Duodenal mucosa (tissue), 2 donors: ENCODE measurements at regions not wholly inside any gene's neighbourhood (a gene's known extent, or its start where the extent isn't known, plus 50 kb on each side); places are given as distances from the start of the nearest gene placed in this dataset.

Experiments used
- H3K27ac ChIP-seq: one replicate; pipeline ENCODE4 v1.7.0; 2013; ENCODE audit warnings: low read depth, low read length
- H3K27me3 ChIP-seq, 2 donors: one replicate each; pipeline ENCODE4 v1.7.0; 2013; ENCODE audit warnings: low read length in 2 of 2, control low read depth in 1 of 2; ENCODE audit not compliant: insufficient read depth in 2 of 2, control insufficient read depth in 1 of 2
- H3K36me3 ChIP-seq, 2 donors: one replicate each; pipeline ENCODE4 v1.7.0; 2013; ENCODE audit warnings: low read length in 2 of 2, control low read depth in 1 of 2; ENCODE audit not compliant: insufficient read depth in 2 of 2, control insufficient read depth in 1 of 2
- H3K4me1 ChIP-seq, 2 donors: one replicate each; pipeline ENCODE4 v1.7.0; 2013; ENCODE audit warnings: low read length in 2 of 2, control low read depth in 1 of 2; ENCODE audit not compliant: insufficient read depth in 2 of 2, control insufficient read depth in 1 of 2
- H3K4me3 ChIP-seq, 2 donors: one replicate each; pipeline ENCODE4 v1.7.0; 2013; ENCODE audit warnings: low read length in 2 of 2, low read depth in 1 of 2
- H3K9ac ChIP-seq, 2 donors: one replicate each; pipeline ENCODE4 v1.7.0; 2013; ENCODE audit warnings: low read length in 2 of 2, low read depth in 1 of 2
- H3K9me3 ChIP-seq, 2 donors: one replicate each; pipeline ENCODE4 v1.7.0; 2013; ENCODE audit warnings: low read length in 2 of 2, control low read depth in 1 of 2; ENCODE audit not compliant: control insufficient read depth in 1 of 2

DNA sequence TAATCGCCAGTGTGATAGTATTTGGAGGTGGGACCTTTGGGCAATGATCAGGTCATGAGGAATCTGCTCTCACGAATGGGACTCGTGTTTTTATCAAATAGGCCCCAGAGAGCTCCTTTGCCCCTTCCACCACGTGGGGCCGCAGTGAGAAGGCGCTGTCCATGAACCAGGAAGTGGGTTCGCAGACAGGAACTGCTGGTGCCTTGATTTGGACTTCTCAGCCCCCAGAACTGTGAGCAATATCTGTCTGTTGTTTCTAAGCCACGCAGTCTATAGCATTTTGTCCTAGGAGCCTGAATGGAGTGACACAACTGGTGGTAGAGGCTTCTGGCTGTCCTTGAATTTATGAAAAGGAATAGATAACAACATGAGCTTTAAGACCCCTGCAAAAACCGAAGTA is 111.2 kb upstream of the HDAC4 start:
- no peaks in the 10 kb centered on the region for H3K36me3 ChIP-seq
- no peak overlapping the region for H3K9ac ChIP-seq
- no peaks in the 10 kb centered on the region for H3K4me1 ChIP-seq
- H3K27me3 ChIP-seq: no peaks in the 10 kb centered on the region
- H3K4me3 ChIP-seq: no peak overlapping the region
- no peaks in the 10 kb centered on the region for H3K9me3 ChIP-seq
- no peak overlapping the region for H3K27ac ChIP-seq

DNA sequence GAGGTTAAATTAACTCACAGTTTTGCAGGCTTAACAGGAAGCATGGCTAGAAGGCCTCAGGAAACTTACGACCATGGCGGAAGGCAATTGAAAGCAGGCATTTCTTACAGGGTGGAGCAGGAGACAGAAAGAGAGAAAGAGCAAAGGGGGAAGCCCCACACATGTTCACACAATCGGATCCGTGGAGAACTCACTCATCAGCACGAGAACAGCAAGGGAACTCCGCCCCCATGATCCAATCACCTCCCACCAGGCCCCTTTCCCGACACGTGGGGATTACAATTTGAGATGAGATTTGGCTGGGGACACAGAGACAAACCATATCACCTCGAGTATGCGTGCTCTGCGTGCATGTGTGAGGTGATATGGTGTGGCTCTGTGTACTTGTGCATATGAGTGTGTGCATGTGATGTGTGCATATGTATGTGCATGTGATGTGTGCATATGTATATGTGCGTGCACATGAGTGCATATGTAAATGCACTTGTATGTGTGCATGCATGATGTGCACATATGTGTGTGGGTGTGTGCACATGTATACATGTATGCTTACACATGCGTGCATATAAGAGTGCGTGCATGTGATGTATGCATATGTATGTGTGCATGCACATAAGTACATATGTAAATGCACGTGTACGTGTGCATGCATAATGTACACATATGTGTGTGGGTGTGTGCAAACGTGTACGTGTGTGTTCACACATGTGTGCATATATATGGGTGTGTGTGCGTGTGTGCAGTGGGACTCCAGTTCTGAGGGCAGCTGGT is 108.7 kb upstream of the HDAC4 start:
- Histone ChIP-seq H3K36me3 (no peaks in the 10 kb centered on the region), H3K27me3 (no peaks in the 10 kb centered on the region), H3K9ac (no peak overlapping the region), H3K4me3 (no peak overlapping the region), H3K4me1 (no peaks in the 10 kb centered on the region), H3K27ac (no peak overlapping the region), H3K9me3 (no peaks in the 10 kb centered on the region)

DNA sequence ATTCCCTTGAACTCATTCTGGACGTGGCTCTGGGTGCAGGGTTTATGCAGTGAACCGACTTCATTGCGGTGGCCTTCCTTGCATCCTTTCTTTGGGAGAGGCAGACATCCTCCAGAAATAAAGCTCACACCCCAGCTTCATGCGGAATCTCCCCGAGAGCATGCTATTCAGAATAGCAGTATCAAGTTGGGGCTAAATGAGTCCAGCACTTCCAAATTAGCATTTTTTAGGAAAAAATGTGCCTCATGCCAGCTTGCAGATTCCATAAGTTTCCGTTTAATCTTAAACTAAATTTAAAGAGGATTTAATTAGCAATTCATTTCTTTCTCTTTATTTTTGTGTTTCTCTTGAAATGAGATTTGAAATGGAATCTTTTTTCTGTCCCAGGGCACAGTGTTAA is 107.4 kb upstream of the HDAC4 start:
- Histone ChIP-seq H3K27me3 (no peaks in the 10 kb centered on the region), H3K4me3 (no peak overlapping the region), H3K4me1 (no peaks in the 10 kb centered on the region), H3K36me3 (no peaks in the 10 kb centered on the region), H3K9me3 (no peaks in the 10 kb centered on the region), H3K9ac (no peak overlapping the region), H3K27ac (no peak overlapping the region)

DNA sequence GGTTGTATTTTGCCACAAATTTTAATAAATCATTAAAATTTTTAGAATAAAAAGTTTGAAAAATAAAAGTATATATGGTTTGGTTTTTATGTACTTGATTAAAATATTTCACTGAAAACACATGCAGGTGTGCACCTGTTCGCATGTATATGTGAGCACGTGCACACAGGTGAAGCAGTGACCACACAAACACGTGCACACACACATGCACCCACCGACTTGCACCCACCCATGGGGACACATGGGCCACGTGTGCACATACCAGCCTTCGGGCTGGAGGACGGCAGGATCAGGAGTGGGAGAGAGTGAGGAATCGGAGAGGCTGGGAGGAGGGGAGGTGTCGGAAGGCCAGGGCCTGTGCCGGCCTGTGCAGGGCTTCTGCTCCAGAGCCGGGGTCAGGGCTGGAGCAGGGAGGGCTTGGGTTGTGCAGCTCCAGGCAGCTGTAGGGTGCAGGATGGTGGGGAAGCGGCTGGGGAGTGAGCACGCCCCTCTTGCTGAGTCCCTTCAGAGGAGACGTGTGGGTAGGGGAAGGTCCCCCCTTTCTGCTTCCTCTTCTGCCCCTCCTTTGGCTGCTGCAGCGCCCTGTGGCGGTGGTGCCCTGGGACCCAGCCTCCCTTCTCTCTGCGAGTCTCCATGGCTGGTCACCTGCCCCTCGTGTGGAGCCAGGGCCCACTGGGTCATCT is 106.9 kb upstream of the HDAC4 start:
- no peaks in the 10 kb centered on the region for H3K27me3 ChIP-seq
- H3K9ac ChIP-seq: no peak overlapping the region
- no peaks in the 10 kb centered on the region for H3K36me3 ChIP-seq
- H3K4me3 ChIP-seq: no peak overlapping the region
- no peaks in the 10 kb centered on the region for H3K9me3 ChIP-seq
- H3K27ac ChIP-seq: no peak overlapping the region
- H3K4me1 ChIP-seq: no peaks in the 10 kb centered on the region

DNA sequence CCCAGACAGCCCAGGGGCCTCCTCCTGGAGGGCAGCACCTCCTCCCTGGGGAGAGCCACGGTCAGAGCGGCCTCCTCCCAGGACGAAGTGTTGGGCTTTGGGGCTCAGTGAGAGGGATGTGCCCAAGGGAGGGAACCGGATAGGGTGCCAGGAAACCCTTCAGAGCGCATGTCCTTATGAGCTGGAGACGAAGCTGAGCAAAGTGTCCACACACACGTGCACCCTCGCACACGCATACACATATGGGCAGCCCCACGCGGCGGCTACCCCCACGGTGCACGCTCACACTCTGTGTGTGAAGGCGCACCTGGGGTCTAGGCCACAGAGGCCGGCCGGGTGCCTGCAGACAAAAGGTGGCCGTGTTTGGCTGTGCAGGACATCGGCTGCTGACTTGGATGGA is 106.1 kb upstream of the HDAC4 start:
- Histone ChIP-seq H3K27me3 (no peaks in the 10 kb centered on the region), H3K4me3 (no peak overlapping the region), H3K27ac (no peak overlapping the region), H3K36me3 (no peaks in the 10 kb centered on the region), H3K9ac (no peak overlapping the region), H3K9me3 (no peaks in the 10 kb centered on the region), H3K4me1 (no peaks in the 10 kb centered on the region)

DNA sequence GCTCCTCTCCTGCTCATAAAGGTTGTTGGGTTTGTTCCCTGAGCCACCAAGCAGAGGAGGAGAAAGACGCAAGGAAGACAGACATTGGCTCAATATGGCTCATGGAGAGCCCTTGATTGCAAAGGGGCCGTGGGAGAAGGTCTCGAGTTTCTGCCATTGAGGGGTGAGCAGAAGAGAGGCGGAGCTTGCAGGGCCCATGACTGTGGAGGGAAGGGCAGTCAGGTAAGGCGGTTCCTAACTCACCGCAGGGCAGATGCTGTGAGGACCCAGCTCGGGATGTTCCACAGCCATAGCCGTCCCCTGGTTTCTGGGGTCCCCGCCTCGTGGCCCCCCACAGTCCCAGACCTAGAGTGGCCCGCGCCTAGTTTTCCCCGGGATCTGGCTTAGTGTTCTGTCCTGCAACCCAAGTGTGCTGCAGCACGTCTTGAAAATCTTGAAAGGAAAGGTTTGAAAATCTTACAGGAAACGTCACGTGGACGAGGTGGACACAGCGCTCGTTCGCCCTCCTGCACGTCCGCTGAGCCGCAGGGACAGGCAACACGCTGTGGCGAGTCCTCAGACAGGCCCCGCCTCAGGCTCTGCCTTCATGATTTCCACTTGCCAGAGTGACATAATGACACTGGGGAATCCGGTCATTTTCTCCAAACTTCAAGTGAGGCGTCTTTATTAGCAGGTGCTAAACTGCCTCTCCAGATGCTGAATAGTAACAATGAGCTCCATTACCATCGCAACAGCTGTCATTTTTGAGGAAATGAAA is 105.5 kb upstream of the HDAC4 start:
- no peak overlapping the region for H3K9ac ChIP-seq
- H3K27ac ChIP-seq: no peak overlapping the region
- H3K27me3 ChIP-seq: no peaks in the 10 kb centered on the region
- H3K36me3 ChIP-seq: no peaks in the 10 kb centered on the region
- H3K4me1 ChIP-seq: no peaks in the 10 kb centered on the region
- H3K9me3 ChIP-seq: no peaks in the 10 kb centered on the region
- H3K4me3 ChIP-seq: no peak overlapping the region

DNA sequence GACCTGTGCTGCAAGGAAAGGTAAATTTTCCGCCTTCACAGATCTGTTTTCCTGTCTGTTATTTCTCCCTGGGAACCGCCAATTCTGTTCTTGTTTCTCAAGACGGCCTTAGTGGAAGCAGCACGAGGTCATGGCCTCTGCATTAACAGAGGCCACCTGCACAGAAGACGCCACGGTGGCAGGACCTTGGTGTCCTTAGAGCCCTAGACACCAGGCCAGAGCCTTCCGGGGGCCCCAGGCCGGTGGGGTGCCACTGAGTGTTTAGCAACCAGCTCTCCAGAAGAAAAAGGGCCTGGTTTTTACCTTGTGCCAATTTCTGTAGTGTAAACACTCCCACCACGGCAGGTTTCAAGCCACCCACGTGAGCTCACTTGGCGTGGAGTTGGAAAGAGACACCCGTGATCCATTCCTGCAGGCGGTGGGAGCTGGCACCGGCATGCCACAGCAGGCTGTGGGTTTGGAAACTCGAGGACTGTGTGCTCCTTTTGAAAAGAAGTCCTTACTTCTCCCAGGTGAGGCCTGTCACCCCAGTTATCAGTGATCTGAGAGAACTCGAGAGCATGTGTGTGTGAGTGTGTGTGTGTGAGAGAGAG is 103.9 kb upstream of the HDAC4 start:
- H3K9ac ChIP-seq: no peak overlapping the region
- H3K9me3 ChIP-seq: no peaks in the 10 kb centered on the region
- H3K4me1 ChIP-seq: peaks cover 0 to 5% of the 10 kb centered on the region in 2 donors
- no peaks in the 10 kb centered on the region for H3K36me3 ChIP-seq
- H3K27ac ChIP-seq: no peak overlapping the region
- H3K27me3 ChIP-seq: no peaks in the 10 kb centered on the region
- H3K4me3 ChIP-seq: no peak overlapping the region

DNA sequence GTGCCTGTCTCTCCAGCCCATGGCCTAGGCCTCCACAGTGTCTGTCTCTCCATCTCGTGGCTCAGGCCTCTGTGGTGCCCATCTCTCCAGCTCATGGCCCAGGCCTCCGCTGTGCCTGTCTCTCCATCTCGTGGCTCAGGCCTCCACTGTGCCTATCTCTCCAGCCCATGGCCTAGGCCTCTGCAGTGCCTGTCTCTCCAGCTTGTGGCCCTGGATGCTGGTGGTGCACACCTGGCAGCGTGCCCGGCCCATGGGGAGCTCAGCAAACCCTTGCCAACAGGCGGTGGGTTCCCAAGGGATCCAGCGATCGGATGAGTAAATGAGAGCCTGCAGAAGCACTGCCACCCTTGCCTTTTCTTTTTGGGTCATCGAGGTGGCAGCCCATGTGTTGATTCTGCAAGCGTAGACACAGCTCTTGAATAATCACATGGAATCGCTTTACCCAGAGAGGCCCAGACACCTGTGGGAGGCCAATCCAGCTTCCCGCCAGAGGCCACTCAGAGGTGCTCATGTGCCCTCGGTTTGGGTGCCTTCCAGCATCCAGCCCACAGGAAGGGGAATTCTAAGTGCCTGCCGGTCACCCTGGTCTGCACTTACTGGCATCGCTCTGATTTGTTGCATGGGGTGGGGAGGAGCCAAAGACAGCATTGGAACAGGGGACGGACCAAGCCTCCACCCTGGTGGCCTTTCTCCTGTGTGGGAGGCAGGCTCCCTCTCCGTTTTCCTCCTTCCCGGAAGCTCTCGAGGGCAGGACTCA is 101.8 kb upstream of the HDAC4 start:
- Histone ChIP-seq H3K9ac (no peak overlapping the region), H3K4me1 (peaks cover 0 to 17% of the 10 kb centered on the region in 2 donors), H3K9me3 (no peaks in the 10 kb centered on the region), H3K36me3 (no peaks in the 10 kb centered on the region), H3K27ac (no peak overlapping the region), H3K27me3 (no peaks in the 10 kb centered on the region), H3K4me3 (no peak overlapping the region)

DNA sequence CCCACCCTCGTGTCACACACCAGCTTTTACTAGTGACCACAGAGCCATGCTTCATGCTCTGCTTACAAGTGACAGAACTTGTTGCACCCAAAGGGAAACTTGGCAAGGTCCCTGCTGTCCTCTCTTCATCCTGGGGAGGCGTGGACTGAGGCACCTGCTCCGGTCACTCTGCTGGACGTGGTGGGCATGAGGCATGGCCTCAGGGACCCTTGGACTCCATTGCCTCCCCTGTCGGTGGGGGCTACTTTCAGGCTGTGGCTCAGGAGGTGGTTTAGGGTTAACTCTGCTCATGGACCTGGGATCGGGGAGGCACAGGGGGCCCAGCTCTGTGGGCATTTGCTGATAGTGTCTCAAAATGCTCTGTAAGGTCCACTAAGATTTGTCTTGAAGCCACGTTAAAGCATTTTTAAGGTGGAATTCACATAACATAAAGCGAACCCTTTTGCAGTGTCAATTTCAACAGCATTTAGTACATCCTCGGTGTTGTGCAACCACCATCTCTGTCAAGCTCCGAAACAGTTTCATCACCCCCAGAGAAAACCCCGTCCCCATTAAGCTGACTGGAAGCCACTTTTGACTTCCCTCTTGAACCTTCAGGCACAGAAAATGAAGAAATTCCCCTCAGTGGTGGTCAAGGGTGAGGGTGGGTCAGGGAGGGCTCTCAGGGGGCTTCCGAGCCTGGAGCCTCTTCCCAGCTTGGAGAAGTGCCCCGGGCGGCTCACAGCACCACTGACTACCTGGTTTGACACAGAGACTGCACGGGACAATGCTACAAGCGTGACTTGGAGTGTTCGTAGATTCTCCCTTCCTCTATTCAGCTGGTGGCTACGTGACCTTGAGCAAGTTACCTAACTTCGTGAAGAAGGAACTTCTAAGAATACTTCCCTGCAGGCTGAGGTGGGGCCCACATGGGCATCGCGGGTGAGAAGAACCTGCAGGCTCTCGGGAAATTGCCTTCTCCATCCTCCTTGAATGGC is 100.0 kb upstream of the HDAC4 start:
- H3K9ac ChIP-seq: no peak overlapping the region
- H3K4me3 ChIP-seq: no peak overlapping the region
- peaks cover 0 to 17% of the 10 kb centered on the region in 2 donors for H3K4me1 ChIP-seq
- no peak overlapping the region for H3K27ac ChIP-seq
- H3K9me3 ChIP-seq: peaks cover 0 to 2% of the 10 kb centered on the region in 2 donors
- no peaks in the 10 kb centered on the region for H3K27me3 ChIP-seq
- no peaks in the 10 kb centered on the region for H3K36me3 ChIP-seq
